BE2C (cell line): ENCODE measurements at regions not wholly inside any gene's neighbourhood (a gene's known extent, or its start where the extent isn't known, plus 50 kb on each side); places are given as distances from the start of the nearest gene placed in this dataset.
"Not testable (repeated sequence)": the region's sequence is repeated elsewhere in the genome, so short reads cannot be mapped to it uniquely, and the experiment has no call there.

Experiments used
- DNase-seq: peaks from one replicate; pipeline ENCODE4 v3.0.0-alpha.2; 2020
- H3K27me3 ChIP-seq: fragments of 250-450 bp; sonication (Bioruptor Pico); 2 replicates; pipeline ENCODE4 v1.5.1; 2020; ENCODE audit warnings: mild to moderate bottlenecking
- H3K36me3 ChIP-seq: fragments of 250-450 bp; sonication (Bioruptor Pico); 2 replicates; pipeline ENCODE4 v1.5.1; 2020; ENCODE audit warnings: mild to moderate bottlenecking
- H3K4me1 ChIP-seq: fragments of 250-450 bp; sonication (Bioruptor Pico); 2 replicates; pipeline ENCODE4 v1.5.1; 2020
- H3K4me3 ChIP-seq: 2 replicates; pipeline ENCODE4 v1.5.1; 2011; ENCODE audit warnings: low read depth, low read length
- H3K9me3 ChIP-seq: fragments of 250-450 bp; sonication (Bioruptor Pico); 2 replicates; pipeline ENCODE4 v1.5.1; 2020
- TF ChIP-seq, protein P1 (sequence below): IDR thresholded peaks from 2 replicates; pipeline ENCODE4 v1.5.1; 2012; ENCODE audit warnings: mild to moderate bottlenecking, low read depth, low read length

DNA sequence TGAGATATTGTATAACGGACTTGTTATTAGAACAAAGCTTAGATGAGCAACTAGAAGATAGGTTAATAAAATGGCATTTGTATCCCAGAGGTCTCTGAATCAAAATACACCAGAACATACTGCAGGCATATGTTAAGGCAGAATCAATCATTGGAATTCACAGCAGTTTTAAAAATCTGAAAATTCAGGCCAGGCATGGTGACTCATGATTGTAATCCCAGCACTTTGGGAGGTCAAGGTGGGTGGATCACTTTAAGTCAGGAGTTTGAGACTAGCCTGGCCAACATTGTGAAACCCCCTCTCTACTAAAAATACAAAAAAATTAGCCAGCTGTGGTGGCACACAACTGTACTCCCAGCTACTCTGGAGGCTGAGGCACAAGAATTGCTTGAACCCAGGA lies 405.2 kb downstream of the ZEB2 start:
- no peaks in the 10 kb centered on the region for H3K4me1 ChIP-seq
- no peak for DNase-seq
- H3K27me3 ChIP-seq: no peaks in the 10 kb centered on the region
- TF ChIP-seq, protein P1, sequence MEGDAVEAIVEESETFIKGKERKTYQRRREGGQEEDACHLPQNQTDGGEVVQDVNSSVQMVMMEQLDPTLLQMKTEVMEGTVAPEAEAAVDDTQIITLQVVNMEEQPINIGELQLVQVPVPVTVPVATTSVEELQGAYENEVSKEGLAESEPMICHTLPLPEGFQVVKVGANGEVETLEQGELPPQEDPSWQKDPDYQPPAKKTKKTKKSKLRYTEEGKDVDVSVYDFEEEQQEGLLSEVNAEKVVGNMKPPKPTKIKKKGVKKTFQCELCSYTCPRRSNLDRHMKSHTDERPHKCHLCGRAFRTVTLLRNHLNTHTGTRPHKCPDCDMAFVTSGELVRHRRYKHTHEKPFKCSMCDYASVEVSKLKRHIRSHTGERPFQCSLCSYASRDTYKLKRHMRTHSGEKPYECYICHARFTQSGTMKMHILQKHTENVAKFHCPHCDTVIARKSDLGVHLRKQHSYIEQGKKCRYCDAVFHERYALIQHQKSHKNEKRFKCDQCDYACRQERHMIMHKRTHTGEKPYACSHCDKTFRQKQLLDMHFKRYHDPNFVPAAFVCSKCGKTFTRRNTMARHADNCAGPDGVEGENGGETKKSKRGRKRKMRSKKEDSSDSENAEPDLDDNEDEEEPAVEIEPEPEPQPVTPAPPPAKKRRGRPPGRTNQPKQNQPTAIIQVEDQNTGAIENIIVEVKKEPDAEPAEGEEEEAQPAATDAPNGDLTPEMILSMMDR: no peak
- H3K4me3 ChIP-seq: no peak overlapping the region
- no peaks in the 10 kb centered on the region for H3K9me3 ChIP-seq
- H3K36me3 ChIP-seq: no peaks in the 10 kb centered on the region

GRCh38 chr2:144111437-144111836 lies 408.5 kb downstream of the ZEB2 start:
- peak; percentile 33 for DNase-seq
- Histone ChIP-seq H3K4me3 (no peak overlapping the region), H3K27me3 (no peaks in the 10 kb centered on the region), H3K36me3 (no peaks in the 10 kb centered on the region), H3K9me3 (no peaks in the 10 kb centered on the region), H3K4me1 (no peaks in the 10 kb centered on the region)
- TF ChIP-seq, protein P1: no peak

- H3K27me3 ChIP-seq, H3K4me3 ChIP-seq, H3K36me3 ChIP-seq, H3K9me3 ChIP-seq, DNase-seq, H3K4me1 ChIP-seq: not testable (repeated sequence)
Measured at GRCh38 chr2:144106104-144106503, 413.8 kb downstream of the ZEB2 start.

- no peaks in the 10 kb centered on the region for H3K36me3 ChIP-seq
- no peak overlapping the region for H3K4me3 ChIP-seq
- H3K27me3 ChIP-seq: no peaks in the 10 kb centered on the region
- TF ChIP-seq, protein P1: no peak
- H3K9me3 ChIP-seq: no peaks in the 10 kb centered on the region
- no peak for DNase-seq
- H3K4me1 ChIP-seq: no peaks in the 10 kb centered on the region
Measured at GRCh38 chr2:144102386-144102785, 417.5 kb downstream of the ZEB2 start.

DNA sequence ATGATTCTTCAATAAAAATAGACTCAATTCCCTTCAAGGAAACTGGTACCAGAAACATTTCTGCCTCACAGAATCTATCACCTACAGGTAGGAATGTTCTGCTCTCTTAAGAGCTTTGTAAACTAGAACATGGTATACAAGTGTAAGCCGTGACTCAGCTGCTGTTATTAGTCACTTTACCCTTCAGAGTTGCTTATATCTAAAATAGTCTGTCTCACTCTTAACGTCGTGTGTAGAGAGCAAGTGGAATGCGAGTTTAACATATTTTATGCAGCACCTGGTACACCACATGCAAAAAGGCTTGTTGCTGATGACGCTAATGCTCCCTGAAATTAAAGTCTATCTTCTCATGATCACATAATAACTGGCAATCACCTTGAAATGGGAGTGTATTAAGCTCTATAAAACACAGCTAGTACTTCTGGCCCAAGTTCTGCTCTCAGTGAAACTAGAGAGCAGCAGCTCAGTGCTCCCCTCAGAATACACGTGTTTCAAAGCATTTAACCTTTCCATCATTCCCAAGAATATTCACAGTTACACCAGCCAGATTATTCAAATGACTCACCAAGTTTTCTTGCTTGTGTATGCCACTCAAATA lies 420.0 kb downstream of the ZEB2 start:
- Histone ChIP-seq H3K36me3 (no peaks in the 10 kb centered on the region), H3K27me3 (no peaks in the 10 kb centered on the region), H3K4me3 (no peak overlapping the region), H3K9me3 (no peaks in the 10 kb centered on the region), H3K4me1 (no peaks in the 10 kb centered on the region)
- TF ChIP-seq, protein P1: no peak
- no peak for DNase-seq

DNA sequence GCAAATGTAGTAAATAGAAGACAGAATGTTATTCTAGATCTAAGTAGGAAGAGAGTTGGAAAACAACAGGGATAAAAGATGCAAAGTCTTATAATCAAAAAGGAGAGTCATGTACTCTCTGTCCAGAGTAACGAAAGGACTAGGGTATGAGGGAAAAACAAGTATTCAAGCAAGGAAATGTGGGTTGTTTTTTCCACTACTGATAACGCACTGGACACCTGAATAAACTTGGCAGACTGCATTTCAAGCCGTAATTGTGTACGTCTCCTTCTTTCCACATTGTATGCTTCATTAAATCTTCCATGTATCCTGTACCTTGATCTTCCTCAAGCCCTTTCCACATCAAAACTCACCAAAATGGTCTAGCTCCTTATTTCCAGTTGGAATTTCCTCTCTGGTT lies 420.6 kb downstream of the ZEB2 start:
- Histone ChIP-seq H3K27me3 (no peaks in the 10 kb centered on the region), H3K9me3 (no peaks in the 10 kb centered on the region), H3K4me3 (no peak overlapping the region), H3K4me1 (no peaks in the 10 kb centered on the region), H3K36me3 (no peaks in the 10 kb centered on the region)
- no peak for DNase-seq
- TF ChIP-seq, protein P1: no peak
